HCT116 (cell line): ENCODE measurements at regions not wholly inside any gene's neighbourhood (a gene's known extent, or its start where the extent isn't known, plus 50 kb on each side); places are given as distances from the start of the nearest gene placed in this dataset.
A peak's percentile ranks its signal among the peaks of the same experiment; 100 is the strongest.

Experiments
- CEBPB ChIP-seq: IDR thresholded peaks from 2 replicates; pipeline ENCODE4 v1.6.1; 2012; ENCODE audit warnings: low read depth
- ELF1 ChIP-seq: IDR thresholded peaks from 2 replicates; pipeline ENCODE4 v1.6.1; 2012; ENCODE audit warnings: low read depth, borderline replicate concordance
- EZH2 ChIP-seq: fragments of 200-600 bp; sonication (generic); IDR thresholded peaks from 2 replicates; pipeline ENCODE4 v1.6.1; 2017; ENCODE audit warnings: antibody characterized with exemption, mixed run types
- FOSL1 ChIP-seq: IDR thresholded peaks from 2 replicates; pipeline ENCODE4 v1.6.1; 2012; ENCODE audit warnings: low read depth
- JUND ChIP-seq: IDR thresholded peaks from 2 replicates; pipeline ENCODE4 v1.6.1; 2012
- POLR2A ChIP-seq: IDR thresholded peaks from 2 replicates; pipeline ENCODE4 v1.7.0; 2011; ENCODE audit warnings: borderline replicate concordance; ENCODE audit not compliant: insufficient read depth, insufficient read length; ENCODE audit errors: extremely low read depth
- POLR2AphosphoS5 ChIP-seq: IDR thresholded peaks from 2 replicates; pipeline ENCODE4 v1.6.1; 2011; ENCODE audit warnings: mild to moderate bottlenecking, low read depth, low read length, moderate library complexity
- RAD21 ChIP-seq: IDR thresholded peaks from 2 replicates; pipeline ENCODE4 v1.6.1; 2012; ENCODE audit warnings: low read depth, mild to moderate bottlenecking
- SRF ChIP-seq: IDR thresholded peaks from 2 replicates; pipeline ENCODE4 v1.6.1; 2012; ENCODE audit warnings: low read depth
- TCF7L2 ChIP-seq: IDR thresholded peaks from 2 replicates; pipeline ENCODE4 v1.7.0; 2011; ENCODE audit warnings: borderline replicate concordance, inconsistent platforms; ENCODE audit not compliant: insufficient read depth, insufficient read length; ENCODE audit errors: extremely low read depth
- YY1 ChIP-seq: IDR thresholded peaks from 2 replicates; pipeline ENCODE4 v1.6.1; 2011; ENCODE audit warnings: low read length, low read depth, moderate library complexity, mild to moderate bottlenecking; ENCODE audit not compliant: insufficient replicate concordance; ENCODE audit errors: extremely low read depth
- TF ChIP-seq, protein P1 (sequence below), 3 experiments: fragments of 200-600 bp in 1 of 3; sonication (generic) in 1 of 3; IDR thresholded peaks in 2 of 3; conservative IDR thresholded peaks in 1 of 3; 2 replicates each; pipeline ENCODE4 v1.5.1; 2012 to 2017; ENCODE audit warnings: low read depth in 2 of 3, low read length in 2 of 3, antibody characterized with exemption in 1 of 3, borderline replicate concordance in 1 of 3, control low read depth in 1 of 3, mild to moderate bottlenecking in 1 of 3, mixed read lengths in 1 of 3, mixed run types in 1 of 3, moderate library complexity in 1 of 3; ENCODE audit not compliant: insufficient read depth in 1 of 3
- TF ChIP-seq, protein P2 (sequence below): IDR thresholded peaks from 2 replicates; pipeline ENCODE4 v1.6.1; 2011; ENCODE audit warnings: mild to moderate bottlenecking, low read length, moderate library complexity; ENCODE audit not compliant: insufficient replicate concordance; ENCODE audit errors: extremely low read depth

DNA sequence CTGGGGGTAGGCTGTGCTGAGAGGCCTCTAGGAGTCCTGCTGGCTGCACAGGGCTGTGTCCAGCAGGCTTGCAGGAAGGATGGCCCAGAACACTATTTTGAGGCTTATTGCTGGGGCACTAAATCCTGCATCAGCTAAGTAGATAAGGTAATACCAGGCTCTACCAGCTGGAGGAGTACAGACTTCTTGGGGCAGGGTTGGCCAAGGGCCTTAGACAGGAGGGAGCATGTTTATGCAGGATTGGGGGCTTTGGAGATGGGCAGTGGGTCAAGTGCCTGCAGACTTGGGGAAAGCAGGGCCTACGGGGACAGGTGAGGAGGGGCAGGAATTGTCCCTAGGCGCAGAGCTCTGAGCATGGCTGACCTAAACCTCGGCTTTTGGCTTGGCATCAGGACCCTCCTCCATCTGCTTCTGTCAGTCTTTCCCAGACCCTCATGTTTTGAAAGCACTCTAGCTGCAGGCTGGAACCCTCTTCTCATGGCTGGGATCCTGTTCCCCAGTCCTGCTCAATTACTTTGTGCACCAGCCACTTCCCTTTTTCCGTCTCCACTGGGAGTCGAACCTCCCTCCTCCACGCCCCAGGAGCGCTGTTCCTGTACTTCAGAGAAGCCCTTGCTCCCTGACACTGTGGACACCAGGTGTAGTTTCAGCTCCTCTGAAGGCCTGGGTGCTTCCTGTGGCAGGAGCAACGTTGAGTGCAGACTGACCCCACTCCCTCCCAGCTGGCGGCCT is 61.0 kb upstream of the SPTLC1 start:
- TF ChIP-seq EZH2 (no peak), YY1 (no peak), FOSL1 (no peak), POLR2A (no peak), POLR2AphosphoS5 (no peak), RAD21 (0 out of 2 replicates have a peak, but pooled peaks have one; percentile 32), SRF (no peak), ELF1 (no peak), CEBPB (no peak), JUND (no peak), TCF7L2 (no peak)
- TF ChIP-seq, protein P1, sequence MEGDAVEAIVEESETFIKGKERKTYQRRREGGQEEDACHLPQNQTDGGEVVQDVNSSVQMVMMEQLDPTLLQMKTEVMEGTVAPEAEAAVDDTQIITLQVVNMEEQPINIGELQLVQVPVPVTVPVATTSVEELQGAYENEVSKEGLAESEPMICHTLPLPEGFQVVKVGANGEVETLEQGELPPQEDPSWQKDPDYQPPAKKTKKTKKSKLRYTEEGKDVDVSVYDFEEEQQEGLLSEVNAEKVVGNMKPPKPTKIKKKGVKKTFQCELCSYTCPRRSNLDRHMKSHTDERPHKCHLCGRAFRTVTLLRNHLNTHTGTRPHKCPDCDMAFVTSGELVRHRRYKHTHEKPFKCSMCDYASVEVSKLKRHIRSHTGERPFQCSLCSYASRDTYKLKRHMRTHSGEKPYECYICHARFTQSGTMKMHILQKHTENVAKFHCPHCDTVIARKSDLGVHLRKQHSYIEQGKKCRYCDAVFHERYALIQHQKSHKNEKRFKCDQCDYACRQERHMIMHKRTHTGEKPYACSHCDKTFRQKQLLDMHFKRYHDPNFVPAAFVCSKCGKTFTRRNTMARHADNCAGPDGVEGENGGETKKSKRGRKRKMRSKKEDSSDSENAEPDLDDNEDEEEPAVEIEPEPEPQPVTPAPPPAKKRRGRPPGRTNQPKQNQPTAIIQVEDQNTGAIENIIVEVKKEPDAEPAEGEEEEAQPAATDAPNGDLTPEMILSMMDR (IDR thresholded peaks at IDR 0.05 in 2 of 3, conservative IDR thresholded peaks at IDR 0.05 in 1 of 3; ENCODE audit: borderline replicate concordance in 1 of 3, insufficient read depth in 1 of 3, low read depth in 2 of 3, low read length in 2 of 3), result peak in 2 of 3 experiments; percentile 47 to 51; a peak in 4 of 6 replicates
- TF ChIP-seq, protein P2, sequence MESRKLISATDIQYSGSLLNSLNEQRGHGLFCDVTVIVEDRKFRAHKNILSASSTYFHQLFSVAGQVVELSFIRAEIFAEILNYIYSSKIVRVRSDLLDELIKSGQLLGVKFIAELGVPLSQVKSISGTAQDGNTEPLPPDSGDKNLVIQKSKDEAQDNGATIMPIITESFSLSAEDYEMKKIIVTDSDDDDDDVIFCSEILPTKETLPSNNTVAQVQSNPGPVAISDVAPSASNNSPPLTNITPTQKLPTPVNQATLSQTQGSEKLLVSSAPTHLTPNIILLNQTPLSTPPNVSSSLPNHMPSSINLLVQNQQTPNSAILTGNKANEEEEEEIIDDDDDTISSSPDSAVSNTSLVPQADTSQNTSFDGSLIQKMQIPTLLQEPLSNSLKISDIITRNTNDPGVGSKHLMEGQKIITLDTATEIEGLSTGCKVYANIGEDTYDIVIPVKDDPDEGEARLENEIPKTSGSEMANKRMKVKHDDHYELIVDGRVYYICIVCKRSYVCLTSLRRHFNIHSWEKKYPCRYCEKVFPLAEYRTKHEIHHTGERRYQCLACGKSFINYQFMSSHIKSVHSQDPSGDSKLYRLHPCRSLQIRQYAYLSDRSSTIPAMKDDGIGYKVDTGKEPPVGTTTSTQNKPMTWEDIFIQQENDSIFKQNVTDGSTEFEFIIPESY, result no peak
